ENCODE measurements at regions not wholly inside any gene's neighbourhood (a gene's known extent, or its start where the extent isn't known, plus 50 kb on each side); places are given as distances from the start of the nearest gene placed in this dataset.
"Not testable (repeated sequence)": the region's sequence is repeated elsewhere in the genome, so short reads cannot be mapped to it uniquely, and the experiment has no call there.

GRCh38 chr2:106332054-106332453 is 136.2 kb downstream of the RGPD3 start:
- Mint-ChIP-seq H3K36me3 (ENCODE audit: low read depth) (no peaks in the 10 kb centered on the region), H3K4me1 (peaks cover 34% of the 10 kb centered on the region), H3K27ac (no peak overlapping the region), H3K9me3 (peaks cover 4% of the 10 kb centered on the region), H3K27me3 (ENCODE audit: low read depth) (no peaks in the 10 kb centered on the region), H3K4me3 (no peak overlapping the region)
- TF ChIP-seq CTCF (IDR thresholded peaks at IDR 0.05; ENCODE audit: unreplicated experiment in 3 of 3) = no peak

GRCh38 chr2:106330384-106331261 is 136.5 kb upstream of the UXS1 start:
- not testable (repeated sequence) for H3K9me3 Mint-ChIP-seq; H3K36me3 Mint-ChIP-seq (ENCODE audit: low read depth); H3K27me3 Mint-ChIP-seq (ENCODE audit: low read depth); H3K4me3 Mint-ChIP-seq
- Mint-ChIP-seq H3K27ac (peak overlapping the region in 2 of 3 experiments; percentile 28 to 74), H3K4me1 (peaks cover 39% of the 10 kb centered on the region)

GRCh38 chr2:106323337-106324013 is 129.4 kb upstream of the UXS1 start:
- peaks cover 7% of the 10 kb centered on the region for H3K27me3 Mint-ChIP-seq (ENCODE audit: low read depth)
- H3K27ac Mint-ChIP-seq = no peak overlapping the region
- no peaks in the 10 kb centered on the region for H3K36me3 Mint-ChIP-seq (ENCODE audit: low read depth)
- peaks cover 23% of the 10 kb centered on the region for H3K4me1 Mint-ChIP-seq
- no peak for TF ChIP-seq CTCF (IDR thresholded peaks at IDR 0.05; ENCODE audit: unreplicated experiment in 3 of 3)
- peaks cover 3% of the 10 kb centered on the region for H3K9me3 Mint-ChIP-seq
- H3K4me3 Mint-ChIP-seq = no peak overlapping the region

DNA sequence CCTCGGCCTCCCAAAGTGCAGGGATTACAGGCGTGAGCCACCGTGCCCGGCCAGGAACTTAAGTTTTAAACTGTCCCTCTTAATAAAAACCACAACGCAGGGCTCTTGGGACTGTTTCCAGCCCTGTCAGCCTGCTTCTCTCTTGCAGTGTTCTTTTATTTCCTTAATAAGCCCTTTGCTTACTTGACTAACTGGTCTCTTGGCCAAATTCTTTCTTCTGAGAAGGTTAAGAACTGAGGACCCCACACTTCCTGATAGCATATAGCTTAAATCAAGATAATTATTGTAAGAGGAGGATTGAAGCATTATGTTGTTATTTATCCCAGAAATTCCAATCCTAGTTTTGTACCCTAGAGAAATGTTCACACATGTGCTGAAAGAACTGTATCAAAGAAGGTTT is 128.2 kb upstream of the UXS1 start:
- TF ChIP-seq CTCF (IDR thresholded peaks at IDR 0.05; ENCODE audit: unreplicated experiment in 3 of 3) = no peak
- peak overlapping the region; percentile 43 to 80 (median 62) for H3K27ac Mint-ChIP-seq
- H3K4me1 Mint-ChIP-seq = peaks cover 23% of the 10 kb centered on the region
- no peak overlapping the region for H3K4me3 Mint-ChIP-seq
- H3K36me3 Mint-ChIP-seq (ENCODE audit: low read depth) = no peaks in the 10 kb centered on the region
- peaks cover 3% of the 10 kb centered on the region for H3K9me3 Mint-ChIP-seq
- H3K27me3 Mint-ChIP-seq (ENCODE audit: low read depth) = peaks cover 7% of the 10 kb centered on the region

- not testable (repeated sequence) for H3K4me3 Mint-ChIP-seq; H3K27ac Mint-ChIP-seq; H3K27me3 Mint-ChIP-seq (ENCODE audit: low read depth); H3K9me3 Mint-ChIP-seq; H3K36me3 Mint-ChIP-seq (ENCODE audit: low read depth)
- H3K4me1 Mint-ChIP-seq = peaks cover 18% of the 10 kb centered on the region
These were observed 126.3 kb upstream of the UXS1 start for GRCh38 chr2:106320439-106320838.

DNA sequence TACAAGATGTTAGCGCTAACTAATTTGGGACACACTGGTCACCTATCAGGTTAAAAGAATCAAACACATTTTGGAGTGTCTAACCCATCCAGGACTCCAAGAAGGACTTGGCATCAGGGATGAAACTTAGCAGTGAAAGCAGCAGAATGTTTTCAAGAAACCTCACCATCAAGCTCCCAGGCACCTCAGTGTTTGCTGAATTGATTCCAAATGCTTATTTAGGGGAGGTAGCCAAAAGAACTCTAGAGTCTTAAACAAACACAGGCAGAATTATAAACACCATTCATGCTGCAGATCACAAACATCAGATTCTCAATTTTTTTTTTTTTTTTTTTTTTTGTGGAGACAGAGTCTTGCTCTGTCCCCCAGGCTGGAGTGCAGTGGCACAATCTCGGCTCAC is 122.8 kb upstream of the UXS1 start:
- TF ChIP-seq CTCF (IDR thresholded peaks at IDR 0.05; ENCODE audit: unreplicated experiment in 3 of 3) = no peak
- Mint-ChIP-seq H3K27ac (no peak overlapping the region), H3K9me3 (peaks cover 3% of the 10 kb centered on the region), H3K4me3 (no peak overlapping the region), H3K36me3 (ENCODE audit: low read depth) (no peaks in the 10 kb centered on the region), H3K27me3 (ENCODE audit: low read depth) (peaks cover 3% of the 10 kb centered on the region), H3K4me1 (peaks cover 5% of the 10 kb centered on the region)

All from nephron (organoid).